RKO (cell line): ENCODE measurements at regions not wholly inside any gene's neighbourhood (a gene's known extent, or its start where the extent isn't known, plus 50 kb on each side); places are given as distances from the start of the nearest gene placed in this dataset.
"Not testable (repeated sequence)": the region's sequence is repeated elsewhere in the genome, so short reads cannot be mapped to it uniquely, and the experiment has no call there.

Experiments
- DNase-seq: peaks from one replicate; pipeline ENCODE4 v3.0.0-alpha.2; 2016; ENCODE audit warnings: low spot score

DNA sequence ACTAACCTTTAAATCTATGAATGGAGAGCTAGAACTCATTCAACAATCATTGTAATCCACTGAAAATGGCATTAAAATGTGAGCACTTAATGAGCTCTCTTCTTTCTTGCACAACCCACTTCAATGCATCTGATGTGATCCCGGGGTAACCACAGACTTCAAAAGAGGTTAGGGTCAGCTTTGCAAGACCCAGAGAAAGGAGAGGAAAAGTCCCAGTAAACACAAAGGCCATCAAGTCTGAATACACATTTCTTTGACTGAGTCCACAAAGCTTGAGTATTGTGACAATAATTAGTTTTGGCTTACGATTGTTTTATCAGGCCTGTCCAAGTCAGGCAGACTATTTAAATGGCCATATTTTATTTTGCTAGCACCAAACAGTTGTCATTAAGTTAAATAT, 148.8 kb upstream of the ZNF608 start:
- no peak for DNase-seq

DNA sequence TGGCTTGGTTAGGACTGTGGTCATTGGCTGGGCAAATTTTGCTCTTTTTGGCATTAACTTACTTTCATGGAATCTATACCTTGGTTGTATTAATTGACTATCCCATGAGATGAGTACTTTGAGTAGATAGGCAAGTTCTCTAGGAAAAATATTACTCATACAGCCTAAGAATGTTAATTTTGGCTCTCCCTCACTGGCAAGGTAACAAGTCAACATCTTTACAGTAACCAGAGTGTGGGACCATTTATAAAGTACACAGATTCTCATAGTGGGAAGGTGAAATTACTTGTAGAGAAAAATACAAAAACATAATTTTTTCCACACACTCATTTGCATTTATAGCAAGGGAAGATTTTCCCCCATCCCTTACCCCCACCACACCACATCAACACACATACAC, 154.6 kb upstream of the ZNF608 start:
- no peak for DNase-seq

GRCh38 chr5:124902097-124902821, 155.8 kb upstream of the ZNF608 start:
- no peak for DNase-seq

GRCh38 chr5:124905256-124906130, 159.1 kb upstream of the ZNF608 start:
- no peak for DNase-seq

- no peak for DNase-seq
Measured at GRCh38 chr5:124906339-124907097, 160.1 kb upstream of the ZNF608 start.

DNA sequence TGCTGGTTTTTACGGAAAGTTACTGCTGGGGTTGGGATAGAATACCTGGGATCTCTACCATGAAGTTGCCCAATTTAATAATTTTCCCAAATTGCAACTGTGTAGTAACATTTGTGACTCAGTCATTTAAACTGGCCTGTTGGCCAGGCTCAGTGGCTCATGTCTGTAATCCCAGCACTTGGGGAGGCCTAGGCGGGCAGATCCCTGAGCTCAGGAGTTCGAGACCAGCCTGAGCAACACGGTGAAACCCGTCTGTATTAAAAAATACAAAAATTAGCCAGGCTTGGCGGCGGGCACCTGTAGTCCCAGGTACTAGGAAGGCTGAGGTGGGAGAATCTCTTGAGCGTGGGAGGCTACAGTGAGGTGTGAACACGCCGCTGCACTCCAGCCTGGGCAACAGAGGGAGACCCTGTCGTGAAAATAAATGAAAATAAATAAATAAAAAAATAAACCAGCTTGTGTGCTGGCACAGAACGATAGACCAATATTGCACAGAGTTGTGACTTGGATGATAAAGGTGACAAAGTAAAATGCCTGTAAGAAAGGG, 160.7 kb upstream of the ZNF608 start:
- no peak for DNase-seq

DNA sequence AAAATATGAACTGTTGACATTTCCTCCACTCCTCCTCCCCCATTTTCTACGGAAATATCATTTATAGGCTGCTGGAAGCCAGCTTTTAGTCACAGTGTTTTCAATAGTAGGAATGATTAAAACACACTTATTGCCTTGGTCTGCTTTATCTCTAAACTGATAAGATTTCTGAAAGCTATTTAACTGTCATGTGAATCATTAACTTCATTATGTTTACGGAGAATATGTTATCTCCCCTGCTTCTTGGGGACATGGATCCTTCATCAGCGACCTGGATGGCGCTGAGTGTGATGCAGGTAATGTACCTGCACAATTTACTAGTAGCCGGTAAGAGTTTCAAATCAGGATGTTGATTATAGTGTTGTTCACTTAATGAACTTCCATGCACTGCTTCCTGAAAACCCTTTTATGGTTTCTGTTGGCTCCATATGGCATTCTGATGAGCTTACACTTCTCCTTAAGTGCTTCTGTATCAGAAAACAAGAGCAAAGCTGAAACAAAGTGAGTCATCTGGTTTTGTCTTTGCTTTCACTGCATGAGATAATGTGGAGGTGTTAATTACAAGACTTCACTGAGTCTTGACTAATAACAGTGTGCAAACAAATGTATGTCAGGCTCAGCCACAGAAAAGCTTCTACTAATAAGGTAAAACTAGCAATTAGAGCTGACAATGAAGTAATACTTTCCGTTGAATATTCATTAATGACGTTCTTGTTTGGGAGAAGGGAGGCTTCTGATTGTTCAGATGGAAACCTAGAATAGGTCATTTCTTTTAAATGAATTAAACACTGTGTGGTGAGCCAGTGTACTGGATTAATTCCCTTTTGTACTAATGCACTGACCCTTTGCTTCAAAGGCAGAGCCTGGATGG, 162.4 kb upstream of the ZNF608 start:
- DNase-seq: no peak

GRCh38 chr5:124909734-124910133, 163.3 kb upstream of the ZNF608 start:
- DNase-seq: no peak

DNA sequence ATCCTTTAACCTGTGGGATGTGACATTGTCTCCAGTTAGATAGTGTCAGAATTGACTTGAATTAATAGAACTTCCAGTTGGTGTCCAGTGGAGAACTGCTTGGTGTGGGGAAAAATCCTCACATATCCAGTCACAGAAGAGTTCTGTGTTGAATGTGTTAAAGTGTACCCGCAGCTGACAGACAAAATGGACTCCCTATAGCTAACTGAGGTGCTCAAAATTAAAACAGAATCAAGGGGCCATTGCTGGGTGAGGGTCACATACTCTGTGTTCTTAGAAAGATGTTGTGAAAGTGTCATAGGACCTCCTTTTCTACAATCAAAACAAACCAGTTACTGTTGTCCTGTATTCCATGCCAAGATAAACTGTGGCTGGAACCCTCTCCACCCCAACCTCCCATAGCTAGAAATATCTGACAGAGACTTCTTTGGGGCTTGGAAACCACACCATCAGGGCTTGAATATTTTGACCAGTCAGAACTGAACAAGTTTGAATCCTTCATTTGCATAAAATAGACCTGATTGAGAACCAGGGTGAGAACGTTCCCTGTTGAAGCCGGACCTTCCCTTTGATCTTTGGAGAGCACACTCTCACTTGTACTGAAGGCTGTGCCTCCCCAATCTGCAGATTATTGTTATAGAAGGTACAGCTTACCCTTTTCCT, 164.0 kb upstream of the ZNF608 start:
- no peak for DNase-seq

DNA sequence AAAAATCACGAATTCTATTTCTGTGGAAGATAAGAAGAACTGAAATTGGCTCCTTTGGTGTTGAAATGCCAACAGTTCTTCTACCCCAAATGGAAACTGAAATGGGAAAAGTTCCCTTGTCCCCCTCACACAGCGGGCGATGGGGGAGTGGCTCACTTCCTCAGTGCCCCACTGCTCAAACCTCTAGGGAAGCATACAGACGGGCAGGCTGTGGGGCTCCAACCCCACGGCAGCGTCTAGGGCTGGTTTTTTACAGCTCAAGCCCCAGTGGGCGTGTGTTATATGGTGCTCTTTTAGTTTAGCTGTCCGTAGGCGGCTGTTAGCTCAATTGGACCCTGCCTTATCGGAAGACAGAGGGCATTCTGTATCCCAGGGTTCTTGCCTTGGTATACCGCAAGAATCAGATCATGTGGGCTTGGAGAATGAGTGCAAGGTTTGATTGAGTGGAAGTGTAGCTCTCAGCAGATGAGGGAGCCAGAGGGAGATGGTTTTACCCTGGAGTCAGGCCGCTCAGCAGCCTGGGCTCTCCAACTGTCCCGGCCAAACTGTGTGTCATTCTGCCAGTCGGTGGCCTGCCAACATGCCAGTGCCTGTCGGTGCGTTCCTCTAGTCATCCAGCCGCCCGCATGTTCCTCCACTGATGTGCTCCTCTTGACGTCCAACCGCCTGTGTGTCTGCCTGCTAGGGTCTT, 166.3 kb upstream of the ZNF608 start:
- no peak for DNase-seq

DNA sequence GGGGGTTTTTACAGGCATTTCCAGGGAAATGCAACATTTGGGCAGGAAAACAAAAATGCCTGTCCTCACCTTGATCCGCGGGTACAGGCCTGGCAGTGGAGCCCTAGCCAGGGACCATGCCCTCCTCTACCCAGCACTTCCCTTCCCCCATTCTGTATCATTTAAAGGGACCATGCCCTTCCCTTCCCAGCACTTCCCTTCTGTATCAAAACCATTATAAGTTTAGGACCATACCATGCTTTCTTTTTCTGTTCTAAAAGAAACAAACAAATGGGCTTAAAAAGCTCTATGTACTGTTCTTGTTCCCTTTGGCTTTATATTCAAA, 166.9 kb upstream of the ZNF608 start:
- no peak for DNase-seq

GRCh38 chr5:124916313-124916712, 169.9 kb upstream of the ZNF608 start:
- not testable (repeated sequence) for DNase-seq

GRCh38 chr5:124918618-124919017, 172.2 kb upstream of the ZNF608 start:
- DNase-seq: no peak

DNA sequence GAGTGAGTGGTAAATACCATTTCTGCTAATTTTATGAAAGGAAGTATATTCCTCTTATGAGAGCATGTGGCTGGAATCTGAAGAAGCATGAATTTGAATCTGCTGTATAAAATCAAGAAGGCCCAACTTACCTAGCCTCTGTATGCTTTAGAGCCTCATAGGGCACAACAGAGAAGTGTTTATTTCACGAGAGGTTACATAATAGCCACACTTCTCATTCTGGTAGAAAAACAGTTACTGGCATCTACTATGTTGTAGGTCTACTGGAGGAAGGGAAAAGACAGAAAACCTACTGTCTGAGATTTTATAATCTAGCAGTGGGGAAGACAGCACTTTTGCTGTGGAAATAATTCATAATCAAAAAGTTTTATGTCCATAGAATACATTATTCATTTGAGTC, 172.6 kb upstream of the ZNF608 start:
- no peak for DNase-seq

GRCh38 chr5:124919747-124920525, 173.5 kb upstream of the ZNF608 start:
- no peak for DNase-seq

GRCh38 chr5:124920909-124921666, 174.6 kb upstream of the ZNF608 start:
- no peak for DNase-seq

GRCh38 chr5:124921694-124922093, 175.3 kb upstream of the ZNF608 start:
- no peak for DNase-seq

GRCh38 chr5:124922255-124922975, 176.0 kb upstream of the ZNF608 start:
- no peak for DNase-seq
